Amniotic epithelial cell (primary cell): ENCODE measurements at regions not wholly inside any gene's neighbourhood (a gene's known extent, or its start where the extent isn't known, plus 50 kb on each side); places are given as distances from the start of the nearest gene placed in this dataset.
A peak's percentile ranks its signal among the peaks of the same experiment; 100 is the strongest.
"Not testable (repeated sequence)": the region's sequence is repeated elsewhere in the genome, so short reads cannot be mapped to it uniquely, and the experiment has no call there.

Experiments
- DNase-seq: peaks from one replicate; pipeline ENCODE4 v3.0.0-alpha.2; 2010; ENCODE audit warnings: low read depth

DNA sequence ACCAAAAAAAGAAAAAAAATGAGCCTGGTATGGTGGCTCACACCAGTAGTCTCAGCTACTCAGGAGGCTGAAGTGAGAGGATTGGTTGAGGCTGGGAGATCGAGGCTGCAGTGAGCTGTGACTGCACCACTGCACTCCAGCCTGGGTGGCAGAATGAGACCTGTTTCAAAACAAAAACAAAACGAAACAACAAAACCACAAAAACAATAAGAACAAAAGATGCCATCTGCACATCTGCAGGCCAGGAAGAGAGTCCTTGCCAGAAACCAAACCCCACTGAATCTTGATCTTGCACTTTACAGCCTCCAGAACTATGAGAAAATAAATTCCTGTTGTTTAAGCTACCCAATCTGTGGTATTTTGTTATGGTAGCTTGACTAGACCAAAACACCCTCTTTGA lies 207.7 kb downstream of the YTHDC2 start:
- no peak for DNase-seq

DNA sequence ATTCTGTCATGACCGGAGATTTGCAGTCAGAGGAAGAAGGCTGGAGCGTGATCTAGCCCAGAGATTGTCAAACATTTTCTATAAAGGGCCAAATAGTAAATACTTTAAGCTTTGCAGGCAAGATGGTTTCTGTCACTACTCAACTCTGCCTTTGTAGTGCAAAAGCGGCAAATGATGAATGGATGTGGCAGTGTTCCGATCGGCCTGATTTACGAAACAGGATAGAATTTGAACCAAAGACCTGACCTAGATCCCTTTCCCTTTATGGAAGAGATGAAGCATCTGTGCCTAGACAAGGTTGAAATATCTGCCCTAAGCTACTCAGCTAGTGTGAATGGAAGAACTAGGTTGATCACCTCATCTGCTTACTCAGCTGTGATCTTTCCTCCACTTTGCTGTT lies 209.5 kb downstream of the YTHDC2 start:
- no peak for DNase-seq

DNA sequence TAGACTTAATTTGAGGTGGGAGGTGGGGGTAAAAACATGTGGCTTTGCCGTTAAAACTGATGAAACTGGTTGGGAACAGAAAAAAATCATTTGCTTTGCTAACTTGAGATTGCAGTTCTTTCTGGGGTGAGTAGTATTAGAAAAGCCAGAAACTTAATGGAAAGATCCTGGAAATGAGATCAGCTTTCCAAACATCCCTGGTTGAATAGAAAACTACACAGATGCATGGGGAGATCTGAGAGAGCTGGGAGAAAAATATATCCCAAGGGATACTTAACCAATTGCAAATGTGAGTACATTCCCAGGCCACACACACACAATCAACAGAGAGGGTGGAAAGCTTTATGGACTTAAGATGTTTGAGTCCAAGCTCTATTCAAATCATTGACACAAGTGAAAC lies 222.3 kb downstream of the YTHDC2 start:
- DNase-seq: no peak

DNA sequence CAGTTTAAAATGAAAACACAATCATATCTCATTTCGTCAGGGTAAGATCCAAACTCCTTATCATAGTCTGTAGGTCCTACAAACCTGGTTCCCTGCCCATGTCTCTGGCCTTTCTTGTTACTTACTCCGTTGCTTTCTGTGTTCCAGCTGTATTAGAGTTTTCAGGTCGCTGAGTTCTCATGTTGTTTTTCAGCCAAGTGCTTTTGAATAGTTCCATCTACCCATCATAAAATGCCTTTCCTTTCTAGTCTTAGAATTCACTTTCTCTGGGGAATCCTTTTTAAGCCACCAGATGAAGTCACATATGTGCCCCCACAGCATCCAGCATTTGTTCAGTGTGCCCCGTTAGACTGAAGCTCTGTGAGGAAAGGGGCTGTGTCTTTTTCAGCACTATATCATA lies 228.7 kb downstream of the YTHDC2 start:
- DNase-seq: no peak

DNA sequence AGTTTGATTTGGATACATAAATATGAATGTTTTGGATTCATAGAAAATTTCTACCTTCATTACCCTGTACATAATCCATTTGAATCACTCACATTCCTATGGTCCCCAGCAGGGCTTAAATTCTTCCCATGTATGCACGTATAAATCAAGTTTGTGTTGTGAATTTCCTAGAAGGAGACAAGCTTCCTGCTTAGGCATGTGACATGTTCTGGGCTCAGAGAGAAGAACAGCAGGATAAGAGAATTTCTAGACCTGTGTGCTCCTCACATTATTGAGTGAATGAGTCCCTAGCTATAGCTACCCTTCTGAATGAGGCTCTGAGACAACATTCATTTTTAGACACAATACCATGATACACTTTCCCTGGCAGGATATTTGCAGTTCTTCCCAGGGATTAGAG lies 229.1 kb downstream of the YTHDC2 start:
- no peak for DNase-seq

DNA sequence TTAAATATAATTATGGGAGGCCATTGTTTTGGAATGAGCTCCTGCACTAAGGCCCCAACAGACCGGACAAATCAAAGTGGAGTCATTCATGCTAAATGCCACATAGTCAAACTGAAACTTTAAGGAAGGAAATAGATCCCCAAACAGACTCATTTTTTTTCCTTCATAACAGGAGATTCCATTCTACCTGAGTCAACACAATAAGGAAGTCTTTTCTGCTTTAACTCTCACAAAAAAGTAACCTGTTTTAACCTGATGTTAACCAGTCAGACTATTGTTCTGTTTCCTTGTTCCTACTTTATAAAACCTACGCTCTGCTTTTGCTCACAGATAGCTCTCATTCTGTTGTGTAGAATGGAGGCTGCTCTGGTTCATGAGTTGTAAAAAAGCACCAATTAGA lies 234.9 kb downstream of the YTHDC2 start:
- DNase-seq: no peak

DNA sequence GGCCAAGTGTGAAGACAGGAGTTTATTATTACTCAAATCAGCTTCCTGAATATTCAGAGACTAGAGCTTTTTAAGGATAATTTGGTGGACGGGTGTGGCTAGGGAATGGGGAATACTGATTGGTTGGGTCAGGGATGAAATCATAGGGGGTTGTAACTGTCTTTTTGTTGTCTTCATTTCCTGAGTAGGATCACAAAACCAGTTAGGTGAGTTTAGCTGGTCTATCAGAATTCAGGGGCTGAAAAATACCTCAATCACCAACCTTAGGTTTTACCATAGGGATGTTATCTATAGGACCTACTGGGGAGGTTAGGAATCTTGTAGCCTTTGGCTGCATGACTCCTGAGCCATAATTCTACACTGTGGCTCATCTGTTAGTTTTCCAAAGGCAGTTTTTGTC lies 235.8 kb downstream of the YTHDC2 start:
- no peak for DNase-seq

DNA sequence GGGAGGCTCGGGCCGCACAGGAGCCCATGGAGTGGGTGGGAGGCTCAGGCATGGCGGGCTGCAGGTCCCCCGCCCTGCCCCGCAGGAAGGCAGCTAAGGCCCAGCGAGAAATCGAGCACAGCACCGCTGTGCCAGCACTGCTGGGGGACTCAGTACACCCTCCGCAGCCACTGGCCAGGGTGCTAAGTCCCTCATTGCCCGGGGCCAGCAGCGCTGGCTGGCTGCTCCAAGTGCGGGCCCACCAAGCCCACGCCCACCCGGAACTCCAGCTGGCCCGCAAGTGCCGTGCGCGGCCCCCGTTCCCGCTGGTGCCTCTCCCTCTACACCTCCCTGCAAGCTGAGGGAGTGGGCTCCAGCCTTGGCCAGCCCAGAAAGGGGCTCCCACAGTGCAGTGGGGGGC lies 239.7 kb downstream of the YTHDC2 start:
- DNase-seq: not testable (repeated sequence)

DNA sequence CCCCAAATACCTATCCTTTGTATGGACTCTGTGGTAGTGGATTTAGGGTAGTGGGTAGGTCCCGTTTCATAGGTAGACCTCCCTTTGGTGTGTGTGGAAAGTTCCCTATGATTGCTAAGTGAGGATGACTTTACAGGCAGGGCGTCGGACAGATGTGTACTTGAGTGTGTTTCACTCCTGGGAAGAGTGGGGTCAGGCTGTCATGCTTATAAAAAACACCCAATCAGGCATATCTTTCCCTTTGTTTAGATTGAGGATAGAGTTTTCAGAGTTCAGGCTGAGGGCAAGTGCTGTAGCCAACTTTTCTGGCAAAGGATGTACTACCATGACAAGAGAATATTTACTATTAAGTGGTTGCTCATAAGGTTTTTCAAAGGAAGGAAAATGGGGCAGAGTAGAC lies 242.0 kb downstream of the YTHDC2 start:
- no peak for DNase-seq

DNA sequence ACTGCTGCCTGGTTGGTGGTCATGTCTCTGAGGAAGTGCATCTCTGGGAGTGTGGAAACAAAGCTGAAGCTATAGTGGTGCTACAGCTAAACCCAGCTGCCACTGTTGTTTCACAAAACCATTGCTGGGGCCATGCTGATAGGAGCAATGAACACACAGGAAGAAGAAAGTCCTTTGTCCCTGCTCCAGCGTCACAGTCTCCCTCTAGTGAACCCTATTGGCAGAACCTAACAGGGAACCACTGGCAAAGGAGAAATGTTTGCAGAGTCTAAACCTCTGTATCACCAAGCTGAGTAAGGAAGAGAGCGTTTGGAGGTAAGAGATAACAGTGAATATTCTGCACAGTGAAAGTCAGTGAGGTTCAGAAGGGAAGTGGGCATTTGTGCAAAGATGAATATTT lies 244.0 kb downstream of the YTHDC2 start:
- DNase-seq: no peak

DNA sequence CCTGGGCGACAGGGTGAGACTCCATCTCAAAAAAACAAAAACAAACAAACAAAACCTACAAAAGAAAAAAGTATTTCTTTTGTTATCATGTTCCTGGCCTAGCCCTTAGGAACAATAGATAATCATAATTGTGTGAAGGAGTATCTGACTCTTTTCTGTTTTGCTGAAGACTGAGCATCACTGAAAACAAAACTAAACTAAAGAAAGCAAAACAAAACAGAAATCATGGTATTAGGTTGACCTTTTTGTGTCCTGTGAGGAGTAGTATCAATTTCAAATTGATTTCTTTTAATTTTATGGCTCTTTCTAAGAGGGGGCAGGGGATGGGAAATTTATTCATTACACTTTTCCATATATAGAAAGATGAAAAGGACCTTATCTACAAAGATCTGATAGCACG lies 246.0 kb downstream of the YTHDC2 start:
- DNase-seq: no peak

DNA sequence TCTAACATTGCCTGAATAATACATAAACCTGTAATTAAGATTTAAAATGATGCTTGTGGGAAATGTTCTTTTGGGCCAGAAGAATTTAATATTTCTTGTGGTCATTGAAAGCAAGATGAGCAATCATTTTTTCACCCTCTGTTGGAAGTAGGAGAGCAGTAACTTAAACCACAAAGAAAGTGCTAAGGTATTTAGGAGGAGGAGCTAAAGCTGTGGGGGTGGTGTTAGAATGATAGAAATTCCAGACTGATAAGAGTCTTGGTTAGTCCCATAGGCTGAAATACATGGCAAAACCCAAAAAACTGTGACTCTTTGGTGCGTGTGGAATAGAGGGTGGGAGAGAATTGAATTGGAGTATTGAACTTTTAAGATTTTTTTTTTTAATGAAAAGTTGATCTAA lies 247.0 kb downstream of the YTHDC2 start:
- DNase-seq: peak; percentile 40

DNA sequence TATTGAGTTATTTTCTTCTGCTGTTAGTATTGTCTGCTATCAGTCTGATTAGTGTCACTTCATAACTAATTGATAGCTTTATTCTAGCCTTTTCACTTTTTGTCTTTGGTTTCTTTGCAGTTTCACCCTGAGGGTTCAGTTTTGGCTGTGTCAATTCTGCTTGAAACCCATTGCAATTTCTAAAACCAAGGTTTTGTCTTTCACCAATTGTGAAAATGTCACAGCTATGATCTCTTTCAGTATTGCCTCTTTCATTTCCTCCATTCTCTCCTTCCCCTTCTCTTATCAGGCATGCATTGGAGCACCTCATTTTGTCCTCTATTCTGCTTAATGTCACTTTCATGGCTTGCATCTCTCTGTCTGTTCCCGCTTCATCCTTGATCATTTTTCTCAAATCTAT lies 248.1 kb downstream of the YTHDC2 start:
- no peak for DNase-seq

DNA sequence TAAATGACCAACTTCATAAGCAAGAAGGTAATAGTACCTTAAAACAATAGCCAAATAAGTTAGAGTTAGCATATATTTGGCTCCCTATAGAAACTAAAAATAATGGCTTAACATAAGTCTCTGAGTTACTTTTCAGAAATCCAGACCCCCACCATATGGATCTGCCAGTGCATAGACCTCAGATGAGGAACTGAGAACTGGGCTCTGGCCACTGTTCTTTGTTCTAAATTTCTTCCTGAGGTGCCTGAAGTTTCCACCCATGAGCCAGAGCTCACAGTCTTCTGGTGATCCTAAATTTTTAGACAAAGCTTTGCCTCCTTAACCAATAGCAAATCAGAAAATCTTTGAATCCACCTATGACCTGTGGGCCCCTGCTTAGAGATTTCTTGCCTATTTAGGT lies 250.9 kb downstream of the YTHDC2 start:
- DNase-seq: no peak

DNA sequence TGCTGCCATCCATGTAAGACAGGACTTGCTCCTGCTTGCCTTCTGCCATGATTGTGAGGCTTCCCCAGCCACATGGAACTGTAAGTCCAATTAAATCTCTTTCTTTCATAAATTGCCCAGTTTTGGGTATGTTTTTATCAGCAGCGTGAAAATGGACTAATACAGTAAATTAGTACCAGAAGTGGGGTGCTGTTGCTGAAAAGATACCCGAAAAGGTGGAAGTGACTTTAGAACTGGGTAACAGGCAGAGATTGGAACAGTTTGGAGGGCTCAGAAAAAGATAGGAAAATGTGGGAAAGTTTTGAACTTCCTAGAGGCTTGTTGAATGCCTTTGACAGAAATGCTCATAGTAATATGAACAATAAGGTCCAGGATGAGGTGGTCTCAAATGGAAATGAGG lies 253.3 kb downstream of the YTHDC2 start:
- not testable (repeated sequence) for DNase-seq

DNA sequence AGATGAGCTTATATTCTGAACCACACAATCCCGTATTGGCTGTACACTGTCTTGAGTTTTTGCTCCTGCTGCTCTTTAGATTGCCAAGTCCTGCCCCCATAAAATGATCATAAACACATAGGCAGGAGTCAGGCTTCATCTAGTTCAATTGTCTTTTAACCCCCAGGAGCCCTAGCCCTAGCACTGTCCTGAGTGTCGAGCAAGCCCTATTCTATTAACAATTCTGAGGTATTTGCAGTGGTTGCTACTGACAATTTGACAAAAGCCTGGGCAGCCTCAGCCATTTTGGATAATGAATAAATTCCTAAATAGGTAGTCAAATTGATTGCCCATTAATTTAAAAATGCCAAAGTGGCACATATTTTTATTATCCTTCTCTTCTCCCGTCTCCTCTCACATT lies 257.2 kb downstream of the YTHDC2 start:
- no peak for DNase-seq

DNA sequence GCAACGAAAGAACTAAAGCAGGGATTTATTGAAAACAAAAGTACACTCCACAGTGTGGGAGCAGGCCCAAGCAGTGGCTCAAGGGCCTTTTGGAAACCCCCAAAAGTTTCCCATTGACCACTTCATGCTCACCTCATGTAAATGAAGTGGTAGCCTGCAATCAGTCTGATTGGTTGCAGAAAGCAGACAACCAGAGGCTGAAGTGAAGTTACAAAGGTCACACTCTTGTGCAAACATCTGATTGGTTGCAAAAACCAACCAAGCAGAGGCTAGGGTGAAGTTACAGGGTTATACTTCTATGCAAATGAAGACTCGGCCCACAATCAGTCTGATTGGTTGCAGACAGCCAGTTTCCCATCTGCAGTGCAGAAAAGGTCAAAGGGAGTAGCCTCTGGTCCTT lies 258.0 kb downstream of the YTHDC2 start:
- no peak for DNase-seq

DNA sequence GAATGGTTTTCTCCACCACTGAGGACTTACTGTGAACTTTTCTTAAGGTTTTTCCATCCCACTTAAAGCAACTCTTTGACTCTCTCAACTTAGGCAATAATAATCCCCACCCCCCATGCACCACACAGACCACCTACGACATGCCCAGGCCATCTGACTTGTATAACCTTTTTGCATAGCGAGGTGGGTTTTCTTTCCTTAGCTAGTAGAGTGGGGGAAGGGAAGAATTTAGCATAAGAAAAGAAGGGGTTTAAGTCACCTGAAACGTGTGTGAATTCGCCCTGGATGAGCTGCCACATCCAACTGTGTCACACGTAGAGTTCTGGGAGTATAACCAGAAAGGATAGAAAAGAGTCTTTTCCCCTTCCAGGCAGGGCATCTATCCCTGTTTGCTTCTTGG lies 262.7 kb downstream of the YTHDC2 start:
- no peak for DNase-seq

DNA sequence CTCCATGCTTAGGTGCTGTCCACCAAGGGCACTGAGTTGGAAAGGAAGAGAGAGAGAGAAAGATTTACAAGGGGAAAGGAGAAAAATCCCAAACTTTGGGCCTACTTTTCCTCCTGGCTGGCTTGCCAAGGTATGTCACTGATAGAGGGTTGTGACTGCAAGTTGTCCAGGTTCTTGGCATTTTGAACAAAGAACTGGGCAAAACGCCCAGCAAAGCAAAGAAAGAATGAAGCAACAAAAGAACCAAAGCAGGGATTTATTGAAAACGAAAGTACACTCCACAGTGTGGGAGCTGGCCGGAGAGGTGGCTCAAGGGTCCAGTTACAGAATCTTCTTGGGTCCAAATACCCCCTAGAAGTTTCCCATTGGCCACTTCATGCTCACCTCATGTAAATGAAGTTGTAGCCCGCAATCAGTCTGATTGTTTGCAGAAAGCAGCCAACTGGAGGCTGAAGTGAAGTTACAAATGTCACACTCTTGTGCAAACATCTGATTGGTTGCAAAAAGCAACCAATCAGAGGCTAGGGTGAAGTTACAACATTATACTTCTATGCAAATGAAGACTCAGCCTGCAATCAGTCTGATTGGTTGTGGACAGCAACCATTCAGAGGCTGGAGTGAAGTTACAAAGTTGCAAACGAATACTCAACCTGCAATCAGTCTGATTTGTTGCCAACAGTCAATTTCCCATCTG lies 263.5 kb downstream of the YTHDC2 start:
- no peak for DNase-seq

DNA sequence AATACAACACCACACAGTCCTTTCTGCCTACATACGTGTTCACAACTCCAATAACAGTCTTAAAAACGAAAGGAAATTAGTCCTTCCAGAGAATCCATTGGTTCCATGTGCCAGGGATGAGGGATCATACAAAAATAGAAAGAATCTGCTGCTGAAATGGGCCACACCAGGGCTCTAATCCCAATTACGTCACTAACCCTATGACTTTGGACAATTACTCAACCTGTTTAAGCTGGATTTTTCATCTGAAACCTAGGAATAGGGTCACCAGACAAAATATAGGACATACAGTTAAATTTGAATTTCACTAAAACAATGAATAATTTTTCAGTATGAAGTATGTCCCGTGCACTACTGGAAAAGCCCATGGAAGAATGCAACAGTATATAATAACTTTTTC lies 264.7 kb downstream of the YTHDC2 start:
- no peak for DNase-seq

DNA sequence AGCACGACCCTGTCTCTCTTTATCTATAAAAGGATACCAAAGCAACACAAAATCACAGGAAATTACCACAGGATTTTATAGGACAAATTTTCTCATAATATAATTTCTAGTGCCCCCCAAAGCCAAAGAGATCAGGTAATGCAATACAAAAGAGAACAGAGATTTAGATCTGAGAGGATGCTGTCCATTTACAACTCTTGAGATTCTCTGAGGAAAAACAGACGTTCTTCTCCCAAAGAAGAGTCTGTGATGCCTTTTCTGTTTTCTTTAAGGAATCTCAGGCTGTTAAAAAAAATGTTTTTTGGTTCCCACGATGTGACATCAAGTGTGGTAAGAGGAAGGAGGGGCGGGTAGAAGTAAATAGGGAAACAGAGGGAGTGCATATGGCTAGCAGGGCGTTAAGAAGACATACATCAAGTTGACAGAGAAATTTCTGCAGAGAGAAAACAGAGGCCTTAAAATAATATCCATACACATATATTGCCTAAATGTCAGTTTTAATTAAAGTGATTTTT lies 274.7 kb downstream of the YTHDC2 start:
- DNase-seq: no peak

DNA sequence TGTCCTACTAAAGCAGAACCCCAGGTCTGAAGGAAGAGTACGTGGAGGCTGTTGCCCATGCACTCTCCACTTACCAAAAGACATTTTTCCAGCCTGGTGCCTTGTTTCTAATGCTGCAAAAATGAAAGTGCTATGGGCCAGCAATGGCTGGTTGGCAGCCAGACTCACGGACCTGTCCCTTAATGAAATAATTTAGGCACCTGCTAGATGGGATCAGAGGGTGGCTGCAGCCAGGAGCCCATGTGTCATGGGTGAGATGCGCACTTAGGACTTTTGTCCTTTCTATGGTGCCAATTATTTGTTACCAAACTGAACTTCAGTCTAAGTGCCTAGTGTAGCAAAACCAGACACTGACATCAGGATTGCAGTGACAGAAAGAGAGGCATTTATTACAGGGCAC lies 276.3 kb downstream of the YTHDC2 start:
- DNase-seq: no peak

DNA sequence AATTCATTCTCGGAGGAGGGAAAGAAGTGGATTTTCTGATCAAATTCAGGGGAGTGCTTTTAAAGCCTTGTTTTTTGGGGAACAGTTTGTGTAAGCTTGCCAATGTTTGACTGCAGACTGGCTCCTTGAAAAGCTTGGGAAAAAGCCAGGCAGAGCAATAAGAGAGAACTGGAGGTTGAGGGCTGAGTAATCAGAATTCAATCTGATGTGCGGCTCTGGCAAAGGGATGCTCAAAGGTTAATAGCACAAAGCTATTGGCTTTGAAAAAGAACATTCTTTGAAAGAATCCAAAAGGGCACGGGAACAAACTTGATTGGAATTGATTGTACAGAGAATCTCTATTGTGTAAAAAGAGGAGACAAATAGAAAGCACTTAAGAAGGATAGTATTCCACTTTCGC lies 279.3 kb downstream of the YTHDC2 start:
- no peak for DNase-seq

DNA sequence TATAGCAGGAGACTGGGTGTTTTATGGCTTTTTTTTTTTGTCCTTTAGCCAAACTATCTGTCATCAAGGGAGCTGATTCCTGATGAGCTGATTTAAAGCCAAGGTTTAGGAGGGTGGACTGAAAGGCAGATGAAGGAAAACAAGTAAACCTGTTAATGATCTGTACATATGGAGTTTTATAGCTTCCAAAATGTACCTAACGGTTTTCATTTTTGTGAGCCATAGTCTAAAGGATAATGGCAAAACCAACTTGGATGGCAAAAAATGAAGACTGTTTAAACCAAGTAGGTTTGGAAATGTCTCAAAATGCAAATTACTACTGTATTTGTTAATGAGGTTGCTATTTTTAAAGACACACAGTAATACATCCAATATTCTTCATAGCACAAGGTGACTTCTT lies 281.5 kb downstream of the YTHDC2 start:
- no peak for DNase-seq

DNA sequence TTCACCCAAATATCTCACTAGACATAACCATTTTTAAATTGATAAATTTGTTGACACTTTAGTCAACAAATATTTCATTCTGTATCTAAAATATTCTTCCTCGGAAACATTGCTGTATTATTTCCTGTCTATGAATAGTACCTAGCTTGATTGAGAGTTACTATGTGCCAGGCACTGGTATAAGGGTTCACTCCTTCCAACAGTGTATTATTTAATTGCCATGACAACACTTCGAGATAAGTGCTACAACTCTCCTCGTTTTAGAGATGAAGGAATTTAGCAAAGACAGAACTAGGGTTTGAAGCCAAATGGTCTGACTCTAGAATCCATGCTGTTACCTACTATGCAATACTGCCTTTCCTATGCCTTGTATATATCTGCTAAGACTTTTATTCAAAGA lies 287.2 kb downstream of the YTHDC2 start:
- no peak for DNase-seq
